Activated naive CD4-positive, alpha-beta T cell treated with anti-CD3 and anti-CD28 coated beads, Interleukin-2, amount 50 U/mL, for 72 hours (primary cell): ENCODE measurements at regions not wholly inside any gene's neighbourhood (a gene's known extent, or its start where the extent isn't known, plus 50 kb on each side); places are given as distances from the start of the nearest gene placed in this dataset.

Source experiments
- ATAC-seq, 2 donors: fragments of 150-1000 bp; cut with Tn5 transposase; 2 replicates each; pipeline ENCODE4 v1.10.0; 2021; ENCODE audit warnings: mild to moderate bottlenecking in 2 of 2, moderate library complexity in 2 of 2
- DNase-seq, 2 donors: peaks; one replicate each; pipeline ENCODE4 v3.0.0; 2021 to 2022; ENCODE audit warnings: low spot score in 2 of 2
- H3K27ac Mint-ChIP-seq, 2 donors: one replicate each; pipeline ENCODE4 v1.8.0; 2022; ENCODE audit warnings: mild to moderate bottlenecking in 2 of 2, mixed read lengths in 2 of 2
- H3K36me3 Mint-ChIP-seq, 2 donors: one replicate each; pipeline ENCODE4 v1.8.0; 2022; ENCODE audit warnings: mixed read lengths in 2 of 2
- H3K9me3 Mint-ChIP-seq, 2 donors: one replicate each; pipeline ENCODE4 v1.8.0; 2022; ENCODE audit warnings: mixed read lengths in 2 of 2

- Mint-ChIP-seq H3K27ac (no peak overlapping the region), H3K9me3 (peaks cover 0 to 12% of the 10 kb centered on the region in 2 donors), H3K36me3 (no peaks in the 10 kb centered on the region)
- ATAC-seq (no peak), DNase-seq (no peak)
These were observed 191.7 kb downstream of the ARRDC4 start for GRCh38 chr15:98152156-98152555.

GRCh38 chr15:98154863-98155262 is 194.4 kb downstream of the ARRDC4 start:
- Mint-ChIP-seq H3K27ac (no peak overlapping the region), H3K36me3 (no peaks in the 10 kb centered on the region), H3K9me3 (peaks cover 0 to 12% of the 10 kb centered on the region in 2 donors)
- no peak for ATAC-seq
- DNase-seq, result no peak

GRCh38 chr15:98155356-98155755 is 194.9 kb downstream of the ARRDC4 start:
- H3K9me3 Mint-ChIP-seq, result peaks cover 0 to 12% of the 10 kb centered on the region in 2 donors
- H3K36me3 Mint-ChIP-seq, result no peaks in the 10 kb centered on the region
- DNase-seq, result no peak
- H3K27ac Mint-ChIP-seq, result no peak overlapping the region
- ATAC-seq, result no peak

- no peaks in the 10 kb centered on the region for H3K36me3 Mint-ChIP-seq
- ATAC-seq (peak; percentile 97 to 98), DNase-seq (peak; percentile 50 to 68)
- H3K27ac Mint-ChIP-seq, result no peak overlapping the region
- H3K9me3 Mint-ChIP-seq, result no peaks in the 10 kb centered on the region
These were observed 199.7 kb downstream of the ARRDC4 start for GRCh38 chr15:98160236-98160635.

GRCh38 chr15:98163319-98164045 is 203.0 kb downstream of the ARRDC4 start:
- Mint-ChIP-seq H3K27ac (no peak overlapping the region), H3K36me3 (no peaks in the 10 kb centered on the region), H3K9me3 (no peaks in the 10 kb centered on the region)
- ATAC-seq, result no peak
- DNase-seq, result no peak

GRCh38 chr15:98164571-98164970 is 204.1 kb downstream of the ARRDC4 start:
- Mint-ChIP-seq H3K9me3 (no peaks in the 10 kb centered on the region), H3K27ac (no peak overlapping the region), H3K36me3 (no peaks in the 10 kb centered on the region)
- DNase-seq (no peak), ATAC-seq (no peak)

GRCh38 chr15:98164986-98165385 is 204.5 kb downstream of the ARRDC4 start:
- ATAC-seq (no peak), DNase-seq (no peak)
- H3K9me3 Mint-ChIP-seq, result no peaks in the 10 kb centered on the region
- no peak overlapping the region for H3K27ac Mint-ChIP-seq
- no peaks in the 10 kb centered on the region for H3K36me3 Mint-ChIP-seq

GRCh38 chr15:98167722-98168268 is 207.3 kb downstream of the ARRDC4 start:
- H3K9me3 Mint-ChIP-seq, result no peaks in the 10 kb centered on the region
- DNase-seq (no peak), ATAC-seq (no peak)
- H3K27ac Mint-ChIP-seq, result no peak overlapping the region
- no peaks in the 10 kb centered on the region for H3K36me3 Mint-ChIP-seq

GRCh38 chr15:98169551-98169950 is 209.0 kb downstream of the ARRDC4 start:
- DNase-seq (no peak), ATAC-seq (peak; percentile 76 to 78)
- no peaks in the 10 kb centered on the region for H3K9me3 Mint-ChIP-seq
- H3K27ac Mint-ChIP-seq, result no peak overlapping the region
- no peaks in the 10 kb centered on the region for H3K36me3 Mint-ChIP-seq

GRCh38 chr15:98174286-98174685 is 213.8 kb downstream of the ARRDC4 start:
- Mint-ChIP-seq H3K36me3 (no peaks in the 10 kb centered on the region), H3K9me3 (no peaks in the 10 kb centered on the region), H3K27ac (no peak overlapping the region)
- ATAC-seq, result no peak
- DNase-seq, result no peak

- H3K27ac Mint-ChIP-seq, result no peak overlapping the region
These were observed 214.3 kb downstream of the ARRDC4 start for GRCh38 chr15:98174841-98175240.

GRCh38 chr15:98177966-98178592 is 217.6 kb downstream of the ARRDC4 start:
- ATAC-seq (peak; percentile 65 to 95), DNase-seq (peak in 1 of 2 donors; percentile 32)
- H3K27ac Mint-ChIP-seq, result no peak overlapping the region
- H3K9me3 Mint-ChIP-seq, result no peaks in the 10 kb centered on the region
- H3K36me3 Mint-ChIP-seq, result no peaks in the 10 kb centered on the region

More at GRCh38 chr15:98174841-98175240, 214.3 kb downstream of the ARRDC4 start:
- Mint-ChIP-seq H3K36me3 (no peaks in the 10 kb centered on the region), H3K9me3 (no peaks in the 10 kb centered on the region)
- DNase-seq, result no peak
- no peak for ATAC-seq

- Mint-ChIP-seq H3K36me3 (no peaks in the 10 kb centered on the region), H3K27ac (no peak overlapping the region), H3K9me3 (no peaks in the 10 kb centered on the region)
- DNase-seq (no peak), ATAC-seq (no peak)
These were observed 218.4 kb downstream of the ARRDC4 start for GRCh38 chr15:98178861-98179260.

GRCh38 chr15:98187549-98187948 is 227.0 kb downstream of the ARRDC4 start:
- no peak for ATAC-seq
- peaks cover 0 to 4% of the 10 kb centered on the region in 2 donors for H3K9me3 Mint-ChIP-seq
- H3K36me3 Mint-ChIP-seq, result peaks cover 0 to 4% of the 10 kb centered on the region in 2 donors
- no peak overlapping the region for H3K27ac Mint-ChIP-seq
- no peak for DNase-seq

- ATAC-seq (no peak), DNase-seq (no peak)
- no peak overlapping the region for H3K27ac Mint-ChIP-seq
- peaks cover 0 to 4% of the 10 kb centered on the region in 2 donors for H3K9me3 Mint-ChIP-seq
- peaks cover 0 to 4% of the 10 kb centered on the region in 2 donors for H3K36me3 Mint-ChIP-seq
These were observed 230.4 kb downstream of the ARRDC4 start for GRCh38 chr15:98190914-98191313.

GRCh38 chr15:98195796-98196195 is 235.3 kb downstream of the ARRDC4 start:
- DNase-seq, result no peak
- Mint-ChIP-seq H3K27ac (no peak overlapping the region), H3K36me3 (peaks cover 0 to 2% of the 10 kb centered on the region in 2 donors), H3K9me3 (peaks cover 0 to 2% of the 10 kb centered on the region in 2 donors)
- no peak for ATAC-seq

- DNase-seq, result no peak
- Mint-ChIP-seq H3K27ac (no peak overlapping the region), H3K36me3 (no peaks in the 10 kb centered on the region), H3K9me3 (no peaks in the 10 kb centered on the region)
- no peak for ATAC-seq
These were observed 235.9 kb downstream of the ARRDC4 start for GRCh38 chr15:98196371-98196770.

GRCh38 chr15:98202256-98202655 is 241.8 kb downstream of the ARRDC4 start:
- ATAC-seq, result no peak
- Mint-ChIP-seq H3K27ac (no peak overlapping the region), H3K36me3 (no peaks in the 10 kb centered on the region), H3K9me3 (no peaks in the 10 kb centered on the region)
- no peak for DNase-seq
